ENCODE measurements at regions not wholly inside any gene's neighbourhood (a gene's known extent, or its start where the extent isn't known, plus 50 kb on each side); places are given as distances from the start of the nearest gene placed in this dataset.

GRCh38 chr2:234869164-234869563 lies 82.7 kb upstream of the SH3BP4 start:
- Histone ChIP-seq H3K9ac (ENCODE audit: low read length) (no peak overlapping the region), H3K4me2 (ENCODE audit: low read length) (no peak overlapping the region), H3K4me3 (ENCODE audit: low read length) (no peak overlapping the region), H4K20me1 (ENCODE audit: low read length) (no peaks in the 10 kb centered on the region), H3K27ac (ENCODE audit: low read length) (no peak overlapping the region), H3K9me3 (ENCODE audit: low read length) (no peaks in the 10 kb centered on the region), H3K79me2 (ENCODE audit: low read length) (no peaks in the 10 kb centered on the region), H2AFZ (ENCODE audit: low read length) (no peak overlapping the region), H3K27me3 (ENCODE audit: low read length) (no peaks in the 10 kb centered on the region), H3K9me2 (replicated peaks; ENCODE audit: low read length) (no peaks in the 10 kb centered on the region), H3K36me3 (ENCODE audit: low read depth, low read length) (no peaks in the 10 kb centered on the region), H3F3A (ENCODE audit: low read length, unreplicated experiment) (no peaks in the 10 kb centered on the region), H3K4me1 (ENCODE audit: insufficient read depth, low read length) (no peaks in the 10 kb centered on the region)
- ChIA-PET POLR2A (ENCODE audit: unreplicated experiment) (interaction anchor here (0.8 kb wide), 1 partner anchor 84 kb away, joined by 3 read pairs; no protein-coding TSS in a partner anchor), CTCF (no interaction called here)
- BruUV-seq (replicated peaks), result no TSS peak
- intact Hi-C loops (cut with micrococcal nuclease), result no loop called here
- no peak for DNase-seq
- TF ChIP-seq EZH2 (IDR thresholded peaks at IDR 0.05; ENCODE audit: low read length, unreplicated experiment) (no peak), EZH2phosphoT487 (IDR thresholded peaks at IDR 0.05; ENCODE audit: borderline replicate concordance, low read length) (no peak), CTCF (conservative IDR thresholded peaks at IDR 0.05; ENCODE audit: low read depth, low read length) (no peak)
- ATAC-seq, result no peak

GRCh38 chr2:234867882-234868285 lies 83.9 kb upstream of the SH3BP4 start:
- POLR2A ChIA-PET (ENCODE audit: unreplicated experiment), result no interaction called here
- CTCF ChIA-PET, result no interaction called here
- H3K4me3 ChIP-seq (ENCODE audit: low read length), result no peak overlapping the region

More at GRCh38 chr2:234867882-234868285, 83.9 kb upstream of the SH3BP4 start:
- H4K20me1 ChIP-seq (ENCODE audit: low read length), result no peaks in the 10 kb centered on the region
- BruUV-seq (replicated peaks), result no TSS peak
- no peak overlapping the region for H3K4me2 ChIP-seq (ENCODE audit: low read length)
- no peaks in the 10 kb centered on the region for H3F3A ChIP-seq (ENCODE audit: low read length, unreplicated experiment)
- no peaks in the 10 kb centered on the region for H3K36me3 ChIP-seq (ENCODE audit: low read depth, low read length)
- H2AFZ ChIP-seq (ENCODE audit: low read length), result no peak overlapping the region
- intact Hi-C loops (cut with micrococcal nuclease), result no loop called here
- no peak overlapping the region for H3K27ac ChIP-seq (ENCODE audit: low read length)
- ATAC-seq (no peak), DNase-seq (no peak)
- no peaks in the 10 kb centered on the region for H3K79me2 ChIP-seq (ENCODE audit: low read length)
- H3K9me2 ChIP-seq (replicated peaks; ENCODE audit: low read length), result no peaks in the 10 kb centered on the region
- H3K27me3 ChIP-seq (ENCODE audit: low read length), result no peaks in the 10 kb centered on the region
- TF ChIP-seq CTCF (conservative IDR thresholded peaks at IDR 0.05; ENCODE audit: low read depth, low read length) (no peak), EZH2 (IDR thresholded peaks at IDR 0.05; ENCODE audit: low read length, unreplicated experiment) (no peak), EZH2phosphoT487 (IDR thresholded peaks at IDR 0.05; ENCODE audit: borderline replicate concordance, low read length) (no peak)
- H3K9me3 ChIP-seq (ENCODE audit: low read length), result no peaks in the 10 kb centered on the region
- no peak overlapping the region for H3K9ac ChIP-seq (ENCODE audit: low read length)
- H3K4me1 ChIP-seq (ENCODE audit: insufficient read depth, low read length), result peaks cover 9% of the 10 kb centered on the region; the same call in 1 of the 2 replicates
